Activated CD4-positive, alpha-beta T cell treated with anti-CD3 and anti-CD28 coated beads for 1 hour (primary cell): ENCODE measurements at regions not wholly inside any gene's neighbourhood (a gene's known extent, or its start where the extent isn't known, plus 50 kb on each side); places are given as distances from the start of the nearest gene placed in this dataset.
"Not testable (repeated sequence)": the region's sequence is repeated elsewhere in the genome, so short reads cannot be mapped to it uniquely, and the experiment has no call there.

ENCODE experiments used
- DNase-seq: peaks from one replicate; pipeline ENCODE4 v3.0.0-alpha.2; 2020

GRCh38 chr3:103926936-103927335, 1439.8 kb upstream of the ALCAM start:
- DNase-seq = no peak

- DNase-seq = no peak
Observed at GRCh38 chr3:103927896-103928295, 1438.8 kb upstream of the ALCAM start.

- DNase-seq = no peak
Observed at GRCh38 chr3:103937094-103937493, 1429.6 kb upstream of the ALCAM start.

- DNase-seq = no peak
Observed at GRCh38 chr3:103947062-103947461, 1419.6 kb upstream of the ALCAM start.

GRCh38 chr3:103949693-103950092, 1417.0 kb upstream of the ALCAM start:
- DNase-seq = no peak

- no peak for DNase-seq
Observed at GRCh38 chr3:103950676-103951075, 1416.0 kb upstream of the ALCAM start.

GRCh38 chr3:103953796-103954195, 1412.9 kb upstream of the ALCAM start:
- no peak for DNase-seq

- DNase-seq = no peak
Observed at GRCh38 chr3:103960819-103961218, 1405.9 kb upstream of the ALCAM start.

- no peak for DNase-seq
Observed at GRCh38 chr3:103963599-103963998, 1403.1 kb upstream of the ALCAM start.

- no peak for DNase-seq
Observed at GRCh38 chr3:103965764-103966163, 1400.9 kb upstream of the ALCAM start.

GRCh38 chr3:103966749-103967148, 1400.0 kb upstream of the ALCAM start:
- no peak for DNase-seq

GRCh38 chr3:103968131-103968530, 1398.6 kb upstream of the ALCAM start:
- DNase-seq = no peak

GRCh38 chr3:103968751-103969150, 1398.0 kb upstream of the ALCAM start:
- no peak for DNase-seq

GRCh38 chr3:103976931-103977339, 1389.8 kb upstream of the ALCAM start:
- no peak for DNase-seq

GRCh38 chr3:103977417-103977816, 1389.3 kb upstream of the ALCAM start:
- no peak for DNase-seq

GRCh38 chr3:103991461-103992115, 1375.1 kb upstream of the ALCAM start:
- DNase-seq = no peak

- DNase-seq = no peak
Observed at GRCh38 chr3:103992469-103992868, 1374.2 kb upstream of the ALCAM start.

GRCh38 chr3:104004956-104005355, 1361.8 kb upstream of the ALCAM start:
- DNase-seq = no peak

GRCh38 chr3:104005815-104006214, 1360.9 kb upstream of the ALCAM start:
- no peak for DNase-seq

GRCh38 chr3:104018541-104018940, 1348.2 kb upstream of the ALCAM start:
- DNase-seq = no peak

GRCh38 chr3:104031598-104031997, 1335.1 kb upstream of the ALCAM start:
- no peak for DNase-seq

- no peak for DNase-seq
Observed at GRCh38 chr3:104032283-104032682, 1334.4 kb upstream of the ALCAM start.

GRCh38 chr3:104040896-104041295, 1325.8 kb upstream of the ALCAM start:
- DNase-seq = no peak

- not testable (repeated sequence) for DNase-seq
Observed at GRCh38 chr3:104043001-104043543, 1323.6 kb upstream of the ALCAM start.

GRCh38 chr3:104044002-104044401, 1322.7 kb upstream of the ALCAM start:
- DNase-seq = no peak
